ENCODE measurements at regions not wholly inside any gene's neighbourhood (a gene's known extent, or its start where the extent isn't known, plus 50 kb on each side); places are given as distances from the start of the nearest gene placed in this dataset.

- TF ChIP-seq CTCF (IDR thresholded peaks at IDR 0.05) (no peak), EZH2 (IDR thresholded peaks at IDR 0.05) (no peak)
These were observed 380.4 kb upstream of the FGF13 start for GRCh38 chrX:139091878-139092277.
